ENCODE measurements at regions not wholly inside any gene's neighbourhood (a gene's known extent, or its start where the extent isn't known, plus 50 kb on each side); places are given as distances from the start of the nearest gene placed in this dataset.

- H3K4me3 Mint-ChIP-seq: no peak overlapping the region
- ATAC-seq (replicated peaks in 1 of 2): no peak
- no peaks in the 10 kb centered on the region for H3K27me3 Mint-ChIP-seq (ENCODE audit: low read depth)
- no peak overlapping the region for H3K27ac Mint-ChIP-seq
- H3K4me1 Mint-ChIP-seq (ENCODE audit: low read depth): no peaks in the 10 kb centered on the region
- H3K36me3 Mint-ChIP-seq (ENCODE audit: insufficient read depth in 2 of 2): no peaks in the 10 kb centered on the region
- no peak for DNase-seq
- H3K9me3 Mint-ChIP-seq: peaks cover 4 to 5% of the 10 kb centered on the region in 2 donors
These were observed 188.3 kb downstream of the CAPZA3 start for GRCh38 chr12:18926188-18926587.

- Mint-ChIP-seq H3K36me3 (ENCODE audit: insufficient read depth in 2 of 2) (no peaks in the 10 kb centered on the region), H3K9me3 (peaks cover 6 to 11% of the 10 kb centered on the region in 2 donors), H3K4me1 (ENCODE audit: low read depth) (no peaks in the 10 kb centered on the region), H3K27ac (no peak overlapping the region), H3K4me3 (no peak overlapping the region), H3K27me3 (ENCODE audit: low read depth) (peaks cover 7% of the 10 kb centered on the region)
- ATAC-seq (replicated peaks in 1 of 2) (no peak), DNase-seq (no peak)
These were observed 194.3 kb downstream of the CAPZA3 start for GRCh38 chr12:18932211-18932610.

GRCh38 chr12:18932715-18933114 lies 194.8 kb downstream of the CAPZA3 start:
- Mint-ChIP-seq H3K4me1 (ENCODE audit: low read depth) (no peaks in the 10 kb centered on the region), H3K27ac (no peak overlapping the region), H3K4me3 (no peak overlapping the region), H3K36me3 (ENCODE audit: insufficient read depth in 2 of 2) (no peaks in the 10 kb centered on the region), H3K9me3 (peaks cover 6 to 11% of the 10 kb centered on the region in 2 donors), H3K27me3 (ENCODE audit: low read depth) (peaks cover 7% of the 10 kb centered on the region)
- no peak for DNase-seq
- ATAC-seq (replicated peaks in 1 of 2): no peak

- H3K9me3 Mint-ChIP-seq: peaks cover 2 to 7% of the 10 kb centered on the region in 2 donors
- DNase-seq (no peak), ATAC-seq (replicated peaks in 1 of 2) (no peak)
- H3K4me3 Mint-ChIP-seq: no peak overlapping the region
- no peaks in the 10 kb centered on the region for H3K4me1 Mint-ChIP-seq (ENCODE audit: low read depth)
- H3K27me3 Mint-ChIP-seq (ENCODE audit: low read depth): peaks cover 7% of the 10 kb centered on the region
- no peaks in the 10 kb centered on the region for H3K36me3 Mint-ChIP-seq (ENCODE audit: insufficient read depth in 2 of 2)
- H3K27ac Mint-ChIP-seq: no peak overlapping the region
These were observed 194.1 kb upstream of the PLEKHA5 start for GRCh38 chr12:18935371-18935965.

GRCh38 chr12:18939051-18939450 lies 190.5 kb upstream of the PLEKHA5 start:
- H3K27me3 Mint-ChIP-seq (ENCODE audit: low read depth): peaks cover under 1% of the 10 kb centered on the region
- no peak overlapping the region for H3K4me3 Mint-ChIP-seq
- ATAC-seq (replicated peaks in 1 of 2) (no peak), DNase-seq (no peak)
- no peak overlapping the region for H3K27ac Mint-ChIP-seq
- H3K36me3 Mint-ChIP-seq (ENCODE audit: insufficient read depth in 2 of 2): no peaks in the 10 kb centered on the region
- H3K9me3 Mint-ChIP-seq: peaks cover 0 to 2% of the 10 kb centered on the region in 2 donors
- H3K4me1 Mint-ChIP-seq (ENCODE audit: low read depth): no peaks in the 10 kb centered on the region

- ATAC-seq (replicated peaks in 1 of 2) (no peak), DNase-seq (no peak)
- Mint-ChIP-seq H3K9me3 (no peaks in the 10 kb centered on the region), H3K27ac (no peak overlapping the region), H3K4me3 (no peak overlapping the region), H3K27me3 (ENCODE audit: low read depth) (no peaks in the 10 kb centered on the region), H3K4me1 (ENCODE audit: low read depth) (no peaks in the 10 kb centered on the region), H3K36me3 (ENCODE audit: insufficient read depth in 2 of 2) (no peaks in the 10 kb centered on the region)
These were observed 186.9 kb upstream of the PLEKHA5 start for GRCh38 chr12:18942669-18943068.

GRCh38 chr12:18943200-18943599 lies 186.3 kb upstream of the PLEKHA5 start:
- Mint-ChIP-seq H3K9me3 (no peaks in the 10 kb centered on the region), H3K4me1 (ENCODE audit: low read depth) (no peaks in the 10 kb centered on the region), H3K27ac (no peak overlapping the region), H3K27me3 (ENCODE audit: low read depth) (no peaks in the 10 kb centered on the region), H3K4me3 (no peak overlapping the region), H3K36me3 (ENCODE audit: insufficient read depth in 2 of 2) (no peaks in the 10 kb centered on the region)
- DNase-seq: no peak
- no peak for ATAC-seq (replicated peaks in 1 of 2)

- DNase-seq (no peak), ATAC-seq (replicated peaks in 1 of 2) (no peak)
- Mint-ChIP-seq H3K4me1 (ENCODE audit: low read depth) (no peaks in the 10 kb centered on the region), H3K27me3 (ENCODE audit: low read depth) (no peaks in the 10 kb centered on the region), H3K27ac (no peak overlapping the region), H3K9me3 (no peaks in the 10 kb centered on the region), H3K36me3 (ENCODE audit: insufficient read depth in 2 of 2) (no peaks in the 10 kb centered on the region), H3K4me3 (no peak overlapping the region)
These were observed 183.4 kb upstream of the PLEKHA5 start for GRCh38 chr12:18946106-18946505.

GRCh38 chr12:18951218-18951617 lies 178.3 kb upstream of the PLEKHA5 start:
- DNase-seq (no peak), ATAC-seq (replicated peaks in 1 of 2) (no peak)
- H3K27me3 Mint-ChIP-seq (ENCODE audit: low read depth): no peaks in the 10 kb centered on the region
- H3K9me3 Mint-ChIP-seq: no peaks in the 10 kb centered on the region
- no peaks in the 10 kb centered on the region for H3K4me1 Mint-ChIP-seq (ENCODE audit: low read depth)
- H3K27ac Mint-ChIP-seq: no peak overlapping the region
- H3K36me3 Mint-ChIP-seq (ENCODE audit: insufficient read depth in 2 of 2): no peaks in the 10 kb centered on the region
- H3K4me3 Mint-ChIP-seq: no peak overlapping the region

- Mint-ChIP-seq H3K4me1 (ENCODE audit: low read depth) (no peaks in the 10 kb centered on the region), H3K27ac (no peak overlapping the region), H3K36me3 (ENCODE audit: insufficient read depth in 2 of 2) (no peaks in the 10 kb centered on the region), H3K4me3 (no peak overlapping the region), H3K27me3 (ENCODE audit: low read depth) (no peaks in the 10 kb centered on the region), H3K9me3 (no peaks in the 10 kb centered on the region)
- DNase-seq (no peak), ATAC-seq (replicated peaks in 1 of 2) (no peak)
These were observed 176.0 kb upstream of the PLEKHA5 start for GRCh38 chr12:18953505-18953904.

GRCh38 chr12:18955594-18955993 lies 173.9 kb upstream of the PLEKHA5 start:
- H3K4me1 Mint-ChIP-seq (ENCODE audit: low read depth): no peaks in the 10 kb centered on the region

GRCh38 chr12:18965203-18965602 lies 164.3 kb upstream of the PLEKHA5 start:
- DNase-seq (no peak), ATAC-seq (replicated peaks in 1 of 2) (no peak)
- Mint-ChIP-seq H3K4me3 (no peak overlapping the region), H3K36me3 (ENCODE audit: insufficient read depth in 2 of 2) (no peaks in the 10 kb centered on the region), H3K9me3 (peaks cover 0 to 1% of the 10 kb centered on the region in 2 donors), H3K4me1 (ENCODE audit: low read depth) (no peaks in the 10 kb centered on the region), H3K27ac (no peak overlapping the region), H3K27me3 (ENCODE audit: low read depth) (no peaks in the 10 kb centered on the region)

More at GRCh38 chr12:18955594-18955993, 173.9 kb upstream of the PLEKHA5 start:
- ATAC-seq (replicated peaks in 1 of 2): no peak
- no peaks in the 10 kb centered on the region for H3K27me3 Mint-ChIP-seq (ENCODE audit: low read depth)
- no peak overlapping the region for H3K4me3 Mint-ChIP-seq
- H3K27ac Mint-ChIP-seq: no peak overlapping the region
- no peaks in the 10 kb centered on the region for H3K9me3 Mint-ChIP-seq
- H3K36me3 Mint-ChIP-seq (ENCODE audit: insufficient read depth in 2 of 2): no peaks in the 10 kb centered on the region
- no peak for DNase-seq

GRCh38 chr12:18966954-18967353 lies 162.6 kb upstream of the PLEKHA5 start:
- Mint-ChIP-seq H3K4me3 (no peak overlapping the region), H3K4me1 (ENCODE audit: low read depth) (no peaks in the 10 kb centered on the region), H3K27me3 (ENCODE audit: low read depth) (no peaks in the 10 kb centered on the region), H3K9me3 (peaks cover 0 to under 1% of the 10 kb centered on the region in 2 donors), H3K27ac (no peak overlapping the region), H3K36me3 (ENCODE audit: insufficient read depth in 2 of 2) (no peaks in the 10 kb centered on the region)
- no peak for DNase-seq
- no peak for ATAC-seq (replicated peaks in 1 of 2)

GRCh38 chr12:18967814-18968213 lies 161.7 kb upstream of the PLEKHA5 start:
- Mint-ChIP-seq H3K4me3 (no peak overlapping the region), H3K27ac (no peak overlapping the region), H3K27me3 (ENCODE audit: low read depth) (no peaks in the 10 kb centered on the region), H3K9me3 (no peaks in the 10 kb centered on the region), H3K4me1 (ENCODE audit: low read depth) (no peaks in the 10 kb centered on the region), H3K36me3 (ENCODE audit: insufficient read depth in 2 of 2) (no peaks in the 10 kb centered on the region)
- DNase-seq (no peak), ATAC-seq (replicated peaks in 1 of 2) (no peak)

Measured in activated T-cell treated with anti-CD3 and anti-CD28 coated beads, Interleukin-2, amount 50 U/mL, for 72 hours (primary cell).